ENCODE measurements at regions not wholly inside any gene's neighbourhood (a gene's known extent, or its start where the extent isn't known, plus 50 kb on each side); places are given as distances from the start of the nearest gene placed in this dataset.

GRCh38 chr10:109474261-109474660 lies 449.1 kb downstream of the XPNPEP1 start:
- DNase-seq, result no peak

GRCh38 chr10:109467551-109467950 lies 455.8 kb downstream of the XPNPEP1 start:
- no peak for DNase-seq

GRCh38 chr10:109464949-109465348 lies 458.4 kb downstream of the XPNPEP1 start:
- DNase-seq, result no peak

GRCh38 chr10:109457302-109457638 lies 466.0 kb downstream of the XPNPEP1 start:
- no peak for DNase-seq

- no peak for DNase-seq
Measured at GRCh38 chr10:109456566-109457301, 466.6 kb downstream of the XPNPEP1 start.

- DNase-seq, result no peak
Measured at GRCh38 chr10:109454691-109455090, 468.6 kb downstream of the XPNPEP1 start.

- no peak for DNase-seq
Measured at GRCh38 chr10:109451879-109452278, 471.4 kb downstream of the XPNPEP1 start.

- DNase-seq, result no peak
Measured at GRCh38 chr10:109450702-109451101, 472.6 kb downstream of the XPNPEP1 start.

- DNase-seq, result no peak
Measured at GRCh38 chr10:109433434-109433833, 489.9 kb downstream of the XPNPEP1 start.

- DNase-seq, result no peak
Measured at GRCh38 chr10:109432281-109432680, 491.0 kb downstream of the XPNPEP1 start.

GRCh38 chr10:109430799-109431198 lies 492.5 kb downstream of the XPNPEP1 start:
- DNase-seq, result no peak

- DNase-seq, result no peak
Measured at GRCh38 chr10:109430043-109430760, 493.1 kb downstream of the XPNPEP1 start.

GRCh38 chr10:109428775-109429491 lies 494.4 kb downstream of the XPNPEP1 start:
- DNase-seq, result no peak

- DNase-seq, result no peak
Measured at GRCh38 chr10:109427411-109427810, 495.9 kb downstream of the XPNPEP1 start.

- no peak for DNase-seq
Measured at GRCh38 chr10:109426987-109427386, 496.3 kb downstream of the XPNPEP1 start.

- DNase-seq, result no peak
Measured at GRCh38 chr10:109418795-109419194, 504.5 kb downstream of the XPNPEP1 start.

- no peak for DNase-seq
Measured at GRCh38 chr10:109417803-109418202, 505.5 kb downstream of the XPNPEP1 start.

GRCh38 chr10:109412353-109412752 lies 511.0 kb downstream of the XPNPEP1 start:
- no peak for DNase-seq

- no peak for DNase-seq
Measured at GRCh38 chr10:109411917-109412316, 511.4 kb downstream of the XPNPEP1 start.

GRCh38 chr10:109405338-109405737 lies 518.0 kb downstream of the XPNPEP1 start:
- no peak for DNase-seq

- no peak for DNase-seq
Measured at GRCh38 chr10:109403551-109403950, 519.8 kb downstream of the XPNPEP1 start.

GRCh38 chr10:109393425-109393824 lies 529.9 kb downstream of the XPNPEP1 start:
- no peak for DNase-seq

- no peak for DNase-seq
Measured at GRCh38 chr10:109386921-109387320, 536.4 kb downstream of the XPNPEP1 start.

- DNase-seq, result no peak
Measured at GRCh38 chr10:109386101-109386500, 537.2 kb downstream of the XPNPEP1 start.

All from cerebellar nuclear complex (tissue), 1 donor.